NOMO-1 treated with dmso at 0.1 percent for 144 hours (cell line): ENCODE measurements at regions not wholly inside any gene's neighbourhood (a gene's known extent, or its start where the extent isn't known, plus 50 kb on each side); places are given as distances from the start of the nearest gene placed in this dataset.

Experiments
- DNase-seq: peaks from one replicate; lab custom pipeline; 2025; ENCODE audit not compliant: unreplicated experiment; lab: John Stamatoyannopoulos, UW

- DNase-seq = no peak
Observed at GRCh38 chr4:175427751-175428150, 384.3 kb downstream of the GPM6A start.

GRCh38 chr4:175431694-175432093 lies 380.4 kb downstream of the GPM6A start:
- no peak for DNase-seq

- no peak for DNase-seq
Observed at GRCh38 chr4:175435381-175435783, 376.7 kb downstream of the GPM6A start.

- DNase-seq = no peak
Observed at GRCh38 chr4:175436196-175436595, 375.9 kb downstream of the GPM6A start.

GRCh38 chr4:175440786-175441185 lies 371.3 kb downstream of the GPM6A start:
- no peak for DNase-seq

- DNase-seq = no peak
Observed at GRCh38 chr4:175441256-175441655, 370.8 kb downstream of the GPM6A start.

- DNase-seq = no peak
Observed at GRCh38 chr4:175443547-175443946, 368.5 kb downstream of the GPM6A start.

GRCh38 chr4:175444512-175444911 lies 367.6 kb downstream of the GPM6A start:
- no peak for DNase-seq

GRCh38 chr4:175447016-175447415 lies 365.0 kb downstream of the GPM6A start:
- DNase-seq = no peak

- no peak for DNase-seq
Observed at GRCh38 chr4:175450446-175450845, 361.6 kb downstream of the GPM6A start.

GRCh38 chr4:175451238-175451965 lies 360.7 kb downstream of the GPM6A start:
- DNase-seq = no peak

- DNase-seq = no peak
Observed at GRCh38 chr4:175453456-175453855, 358.6 kb downstream of the GPM6A start.

GRCh38 chr4:175456131-175456530 lies 355.9 kb downstream of the GPM6A start:
- DNase-seq = no peak

- DNase-seq = no peak
Observed at GRCh38 chr4:175457956-175458355, 354.1 kb downstream of the GPM6A start.

GRCh38 chr4:175459571-175459970 lies 352.5 kb downstream of the GPM6A start:
- DNase-seq = no peak

- no peak for DNase-seq
Observed at GRCh38 chr4:175460414-175460813, 351.6 kb downstream of the GPM6A start.

- DNase-seq = no peak
Observed at GRCh38 chr4:175469514-175469913, 342.6 kb downstream of the GPM6A start.

- DNase-seq = no peak
Observed at GRCh38 chr4:175470131-175470530, 341.9 kb downstream of the GPM6A start.

- DNase-seq = no peak
Observed at GRCh38 chr4:175480404-175480803, 331.7 kb downstream of the GPM6A start.

GRCh38 chr4:175499735-175500352 lies 312.2 kb downstream of the GPM6A start:
- DNase-seq = no peak

- DNase-seq = no peak
Observed at GRCh38 chr4:175504318-175504717, 307.7 kb downstream of the GPM6A start.

GRCh38 chr4:175509320-175509719 lies 302.7 kb downstream of the GPM6A start:
- no peak for DNase-seq

- no peak for DNase-seq
Observed at GRCh38 chr4:175511861-175512260, 300.2 kb downstream of the GPM6A start.
